Central memory CD4-positive, alpha-beta T cell (primary cell): ENCODE measurements at regions not wholly inside any gene's neighbourhood (a gene's known extent, or its start where the extent isn't known, plus 50 kb on each side); places are given as distances from the start of the nearest gene placed in this dataset.

Source experiments
- DNase-seq: peaks from one replicate; pipeline ENCODE4 v3.0.0; 2022

DNA sequence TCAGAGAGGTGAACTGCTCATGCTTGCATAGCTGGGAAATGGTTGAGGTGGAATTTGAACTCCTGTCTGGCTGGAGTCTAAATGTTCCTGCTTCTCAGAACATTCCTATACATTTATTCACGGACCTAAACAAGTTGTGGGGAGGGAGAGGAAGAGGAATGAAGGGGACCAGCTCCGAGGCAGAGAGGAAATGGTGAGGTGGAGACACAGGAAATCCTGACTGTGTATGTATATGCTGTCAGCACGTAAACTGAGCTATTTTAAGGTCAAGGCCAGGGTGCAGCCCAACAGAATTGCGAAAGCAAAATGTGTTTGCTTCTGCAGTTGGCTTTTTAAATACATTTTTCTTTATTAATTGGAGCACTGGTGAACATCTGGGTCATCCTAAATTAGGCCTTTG lies 74.1 kb upstream of the POMGNT2 start:
- peak; percentile 53 for DNase-seq

DNA sequence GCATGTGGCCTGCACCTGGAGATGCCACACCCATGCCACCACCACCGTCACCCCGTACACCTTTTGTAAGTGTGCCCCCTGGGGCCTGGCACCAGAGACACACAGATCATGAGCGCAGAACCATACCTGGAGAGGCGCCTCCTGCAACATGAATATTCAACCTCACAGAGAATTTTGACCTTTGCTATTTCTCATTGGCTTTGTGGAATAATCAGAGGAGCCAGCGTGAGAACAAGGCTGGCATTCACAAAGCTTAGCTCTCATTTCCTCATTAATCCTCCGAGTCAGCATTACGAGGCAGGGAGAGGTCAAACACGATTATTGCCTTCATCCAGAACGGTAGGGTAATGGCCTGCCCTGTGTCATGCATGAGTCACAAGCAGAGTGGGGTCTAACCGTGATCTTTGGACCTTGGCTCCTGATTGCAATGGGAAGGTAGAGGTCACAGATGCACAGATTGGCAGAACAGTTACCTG lies 73.0 kb upstream of the POMGNT2 start:
- no peak for DNase-seq

DNA sequence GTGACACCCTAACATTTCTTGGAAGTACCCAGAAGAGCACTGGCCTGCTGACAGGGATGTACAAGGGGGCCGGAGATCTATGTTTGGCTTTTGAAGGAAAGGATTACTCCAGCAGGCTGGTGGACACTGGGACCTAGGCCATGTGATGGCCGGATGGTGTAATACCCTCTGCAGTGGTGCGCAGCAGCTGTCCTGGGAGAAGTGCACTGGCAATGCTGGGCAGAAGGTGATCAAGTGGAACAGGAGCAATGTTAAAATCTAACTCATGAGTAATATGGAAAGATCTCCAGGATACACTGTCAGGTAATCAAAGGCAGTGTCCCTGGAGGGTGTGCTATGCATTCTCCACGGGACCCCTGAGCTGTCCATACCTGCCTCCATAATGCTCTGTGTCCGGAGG lies 71.2 kb upstream of the POMGNT2 start:
- no peak for DNase-seq

DNA sequence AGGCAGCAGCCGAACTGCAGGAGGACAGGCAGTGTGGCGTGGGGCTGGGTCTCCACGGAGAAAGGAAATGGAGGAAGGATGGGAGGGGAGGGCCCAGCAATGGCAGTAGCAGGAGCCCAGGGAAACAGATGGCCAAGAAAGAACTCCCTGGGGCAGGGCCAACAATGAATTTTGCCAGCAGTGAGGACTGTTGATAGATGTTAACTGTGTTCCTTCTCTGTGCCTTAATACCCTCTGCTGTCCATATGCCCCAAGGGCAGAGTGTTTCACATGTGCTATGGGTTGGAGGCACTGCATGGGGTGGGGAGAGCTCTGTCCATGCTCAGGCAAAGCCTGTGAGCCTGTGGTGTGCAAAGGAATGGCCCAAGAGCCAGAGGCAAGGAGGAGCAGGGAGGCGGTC lies 70.8 kb upstream of the POMGNT2 start:
- no peak for DNase-seq

DNA sequence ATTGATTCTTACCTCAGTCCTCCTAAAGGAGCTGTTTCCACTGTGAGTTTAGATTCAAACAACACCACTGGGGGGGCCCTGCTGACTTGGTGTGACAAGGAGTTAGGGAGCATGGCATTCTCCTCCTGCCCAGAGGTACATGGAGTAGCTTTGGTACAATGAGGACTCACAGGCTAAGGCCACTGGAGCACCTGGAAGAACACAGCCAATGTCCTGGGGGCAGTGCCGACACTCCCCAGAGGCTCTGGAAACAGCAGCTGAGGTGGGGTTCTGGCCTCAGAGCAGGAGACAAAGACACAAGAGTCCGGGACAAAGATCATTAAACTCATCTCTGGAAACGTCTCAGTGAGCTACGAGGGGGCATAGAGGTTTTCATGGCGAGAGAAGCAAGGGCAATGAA lies 69.7 kb upstream of the POMGNT2 start:
- no peak for DNase-seq

DNA sequence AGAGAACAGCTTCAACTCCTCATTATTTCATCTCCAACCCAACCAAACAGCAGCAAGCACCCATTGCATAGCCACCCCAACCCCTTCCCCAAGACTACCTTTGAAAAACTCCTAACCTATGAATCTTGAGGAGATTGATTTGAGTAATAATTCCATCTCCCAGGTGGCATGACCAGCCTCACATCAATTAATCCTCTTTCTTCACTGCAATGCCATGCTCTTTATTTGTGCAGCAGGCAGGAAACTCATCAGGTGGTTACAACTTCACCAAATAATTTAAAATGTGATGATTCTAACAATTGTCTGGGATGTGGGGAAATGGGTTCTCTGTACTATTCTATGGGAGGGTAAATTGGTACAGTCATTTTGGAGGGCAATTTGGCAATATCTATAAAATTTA lies 68.1 kb upstream of the POMGNT2 start:
- DNase-seq: no peak

DNA sequence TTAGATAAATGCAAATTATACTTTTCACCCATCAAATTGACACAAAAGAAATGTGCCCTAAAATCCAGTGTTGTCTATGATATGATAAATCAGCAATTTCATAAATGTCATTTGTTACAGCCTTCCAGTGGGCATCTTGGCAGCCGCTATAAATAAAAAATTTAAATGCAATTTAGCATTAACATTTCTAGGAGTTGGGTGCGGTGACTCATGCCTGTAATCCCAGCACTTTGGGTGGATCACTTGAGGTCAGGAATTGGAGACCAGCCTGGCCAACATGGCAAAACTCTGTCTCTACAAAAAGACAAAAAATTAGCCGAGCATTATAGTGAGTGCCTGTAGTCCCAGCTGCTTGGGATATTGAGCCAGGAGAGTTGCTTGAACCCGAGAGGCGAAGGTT lies 65.9 kb upstream of the POMGNT2 start:
- no peak for DNase-seq

DNA sequence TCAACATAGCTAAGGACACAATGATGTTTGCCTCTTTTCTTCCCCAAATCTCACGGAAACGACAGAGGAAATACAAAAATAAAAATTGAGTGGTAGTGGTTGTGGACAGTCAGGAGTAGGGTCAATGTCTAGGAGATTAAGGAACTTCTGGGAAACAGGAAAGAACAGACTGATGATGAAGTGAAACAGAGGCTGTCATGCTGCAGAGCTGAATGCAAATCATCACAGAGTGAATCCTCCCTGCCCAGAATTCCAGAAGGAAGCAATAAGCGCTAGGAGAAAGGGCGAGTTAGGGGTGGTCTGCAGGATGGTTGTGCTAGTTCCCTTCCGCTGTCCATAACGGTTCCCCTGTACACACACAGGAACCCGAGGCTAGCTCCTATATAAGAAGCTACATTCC lies 64.7 kb upstream of the POMGNT2 start:
- no peak for DNase-seq

DNA sequence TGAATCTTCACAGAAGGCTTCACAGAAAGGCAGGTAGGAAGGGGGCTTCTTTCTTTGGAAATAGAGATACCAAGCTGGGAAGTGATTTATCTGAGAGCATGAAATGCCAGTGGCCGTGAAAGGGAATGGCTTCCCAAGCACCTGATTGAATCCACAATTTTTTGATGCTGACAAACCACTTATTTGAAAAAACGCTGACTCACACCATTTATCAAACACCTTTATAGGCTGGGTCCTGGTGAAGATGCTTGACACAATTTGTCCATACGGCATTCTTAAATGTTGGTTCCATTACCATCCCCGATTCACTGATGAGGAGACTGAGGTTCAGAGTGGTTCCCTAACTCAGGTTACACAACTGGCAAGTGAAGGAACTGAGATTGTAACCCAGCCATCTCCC lies 64.1 kb upstream of the POMGNT2 start:
- DNase-seq: no peak

DNA sequence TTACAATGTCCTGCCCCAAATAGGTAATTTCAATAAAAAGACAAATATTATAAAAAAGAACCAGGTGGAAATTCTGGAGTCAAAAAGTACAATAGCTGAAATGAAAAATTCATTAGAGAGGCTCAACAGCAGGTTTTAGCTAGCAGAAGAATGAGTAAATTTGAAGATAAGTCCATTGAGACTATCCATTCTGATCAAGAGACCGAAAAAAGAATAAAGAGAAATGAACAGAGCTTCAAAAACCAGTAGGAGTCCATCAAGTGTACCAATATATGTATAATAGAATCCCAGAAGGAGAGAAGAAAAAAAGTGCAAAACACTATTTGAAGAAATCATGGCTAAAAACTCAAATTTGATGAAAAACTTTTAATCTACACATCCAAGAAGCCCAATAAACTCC lies 60.5 kb upstream of the POMGNT2 start:
- no peak for DNase-seq

DNA sequence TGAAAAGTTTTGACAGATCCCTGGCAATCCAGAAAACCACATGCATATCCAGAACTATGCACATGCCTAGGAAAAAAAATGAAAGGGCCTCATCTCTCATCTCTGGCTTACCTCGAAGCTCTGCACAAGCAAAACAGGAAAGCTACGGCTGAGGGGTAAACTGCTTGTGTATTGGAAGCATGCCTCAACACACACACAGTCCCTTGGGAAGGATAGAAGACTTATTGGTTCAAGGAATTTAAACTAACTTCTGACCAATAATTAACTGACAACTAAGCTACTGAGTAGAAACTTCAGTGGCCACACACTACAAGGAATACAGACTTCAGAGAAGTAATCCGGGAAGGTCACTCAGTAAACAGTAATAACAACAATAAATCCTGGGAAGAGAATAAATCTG lies 59.9 kb upstream of the POMGNT2 start:
- no peak for DNase-seq

DNA sequence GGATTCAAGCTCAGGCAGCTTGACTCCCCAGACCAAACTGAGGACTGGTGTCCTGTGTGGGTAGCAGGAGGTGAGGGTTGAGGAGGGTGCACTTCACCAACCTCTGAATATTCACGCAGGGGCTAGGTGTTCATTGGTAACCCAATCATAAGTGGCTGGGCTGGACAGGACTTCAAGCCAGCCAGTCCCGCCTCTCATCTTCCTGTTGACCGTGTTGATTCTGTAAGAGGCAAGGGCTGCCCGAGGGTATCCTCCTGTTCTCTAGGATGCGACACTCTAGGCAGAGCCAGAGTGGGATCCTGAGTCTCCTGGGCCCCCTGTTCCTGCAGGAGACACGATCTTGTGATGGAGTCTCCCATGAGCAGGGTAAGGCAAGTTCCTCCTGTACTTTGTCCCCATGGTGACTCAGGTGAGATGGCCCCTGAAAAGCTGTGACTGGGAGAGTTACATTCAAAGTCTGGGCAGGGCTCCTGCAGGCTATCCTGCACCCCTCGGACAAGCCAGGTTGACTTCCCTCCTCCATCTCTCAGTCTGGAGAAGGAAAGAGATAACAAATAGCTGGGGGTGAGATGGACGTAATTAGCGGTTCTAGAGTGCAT lies 58.1 kb upstream of the POMGNT2 start:
- no peak for DNase-seq

DNA sequence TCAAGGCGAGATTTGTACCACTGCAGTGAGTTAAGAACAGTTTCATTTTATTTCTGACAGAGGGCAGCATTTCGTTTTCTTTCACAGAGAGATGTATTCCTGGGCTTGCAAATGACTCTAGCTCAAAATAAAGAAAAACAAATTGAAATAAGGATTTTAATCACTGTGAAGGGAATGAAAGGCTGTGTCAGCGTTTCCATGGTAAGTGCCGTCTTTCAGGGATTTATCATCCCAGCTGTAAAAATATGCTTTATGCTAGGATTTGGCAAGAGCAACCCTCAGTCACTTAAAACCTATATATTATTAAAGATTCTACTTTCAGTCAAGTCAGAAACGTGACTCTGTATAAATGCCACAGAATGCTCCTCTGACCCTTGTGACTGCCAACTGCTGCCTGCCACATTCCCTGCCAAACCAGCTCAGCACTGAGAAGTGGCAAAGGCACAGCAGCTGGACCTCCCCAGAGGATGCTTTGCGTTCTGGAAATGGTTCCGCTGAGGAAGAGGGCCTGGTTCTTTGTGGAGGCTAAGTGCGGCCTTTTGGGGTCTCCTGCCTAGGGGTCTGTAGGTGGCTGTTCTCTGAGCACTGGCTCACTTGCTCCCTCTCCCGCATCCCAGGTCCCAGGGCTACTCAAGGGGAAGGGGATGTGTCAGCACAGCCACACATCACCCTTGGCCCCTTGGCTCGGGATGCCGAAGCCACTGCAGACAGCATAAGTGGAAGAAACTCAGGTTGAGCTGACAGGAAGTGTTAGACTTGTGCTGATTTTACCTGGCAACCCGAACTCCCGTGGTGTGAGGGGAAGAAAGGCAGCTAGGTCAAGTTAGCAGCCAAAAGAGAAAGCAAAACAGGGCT lies 56.6 kb upstream of the POMGNT2 start:
- peak; percentile 66 for DNase-seq

DNA sequence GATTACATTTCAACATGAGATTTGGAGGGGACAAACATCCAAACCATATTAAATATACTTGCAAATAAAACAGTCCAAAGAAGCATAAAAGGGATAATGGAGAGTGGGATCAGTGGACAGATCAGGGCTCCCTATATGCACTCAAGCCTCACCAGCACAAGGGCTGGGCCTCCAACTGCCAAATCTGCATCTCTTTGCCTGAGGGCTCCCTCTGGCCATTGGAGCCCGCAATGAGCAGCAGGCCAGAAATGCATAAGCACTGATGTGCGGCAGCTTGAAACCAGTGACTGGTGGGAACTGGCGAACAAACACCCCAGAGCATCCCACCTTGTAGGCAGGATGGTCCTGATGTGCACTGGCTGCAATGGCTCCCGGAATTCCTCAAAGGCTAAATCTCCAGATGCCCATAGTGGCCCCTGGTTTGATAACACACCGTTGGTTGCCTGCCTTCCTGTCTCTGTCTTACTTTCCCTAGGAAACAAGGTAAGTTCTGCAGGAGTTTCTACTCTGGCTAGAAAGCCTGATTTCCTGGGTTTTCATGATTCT lies 55.9 kb upstream of the POMGNT2 start:
- DNase-seq: no peak

DNA sequence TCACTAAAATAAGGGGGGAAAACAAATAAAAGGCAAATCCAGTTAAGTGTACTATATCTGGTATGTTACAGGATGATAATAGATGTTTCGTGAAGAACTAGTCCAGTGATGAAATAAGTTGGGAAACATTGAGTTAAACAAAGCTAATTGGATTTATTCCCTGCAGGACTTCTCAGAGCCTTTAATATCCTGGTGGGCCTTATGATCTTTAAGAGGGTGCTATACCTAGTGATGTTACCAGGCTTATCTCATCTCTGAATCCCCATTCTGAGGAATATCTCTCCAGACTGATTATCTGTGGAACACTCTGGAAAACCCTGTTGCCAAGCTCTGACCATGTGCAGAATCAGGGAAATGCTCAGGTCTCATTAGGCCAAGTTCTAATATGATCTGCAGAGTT lies 54.8 kb upstream of the POMGNT2 start:
- no peak for DNase-seq

DNA sequence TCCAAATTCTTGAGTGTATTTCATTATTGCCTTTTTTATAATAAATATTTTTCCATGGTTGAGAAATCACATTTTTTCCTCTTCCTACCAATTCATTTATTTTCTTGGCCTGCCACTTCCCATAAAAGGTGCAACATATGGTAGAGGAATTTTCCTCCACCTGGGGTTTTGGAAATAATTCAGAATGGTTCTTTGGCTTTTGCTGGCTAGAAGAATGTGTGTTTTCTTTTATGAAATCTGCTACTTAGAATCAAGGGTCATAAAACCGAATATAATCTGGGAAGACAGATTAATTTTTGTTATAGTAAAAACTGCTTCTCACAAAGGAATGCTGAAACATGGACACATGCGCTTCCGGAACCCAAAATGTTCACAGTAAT lies 54.0 kb upstream of the POMGNT2 start:
- no peak for DNase-seq

DNA sequence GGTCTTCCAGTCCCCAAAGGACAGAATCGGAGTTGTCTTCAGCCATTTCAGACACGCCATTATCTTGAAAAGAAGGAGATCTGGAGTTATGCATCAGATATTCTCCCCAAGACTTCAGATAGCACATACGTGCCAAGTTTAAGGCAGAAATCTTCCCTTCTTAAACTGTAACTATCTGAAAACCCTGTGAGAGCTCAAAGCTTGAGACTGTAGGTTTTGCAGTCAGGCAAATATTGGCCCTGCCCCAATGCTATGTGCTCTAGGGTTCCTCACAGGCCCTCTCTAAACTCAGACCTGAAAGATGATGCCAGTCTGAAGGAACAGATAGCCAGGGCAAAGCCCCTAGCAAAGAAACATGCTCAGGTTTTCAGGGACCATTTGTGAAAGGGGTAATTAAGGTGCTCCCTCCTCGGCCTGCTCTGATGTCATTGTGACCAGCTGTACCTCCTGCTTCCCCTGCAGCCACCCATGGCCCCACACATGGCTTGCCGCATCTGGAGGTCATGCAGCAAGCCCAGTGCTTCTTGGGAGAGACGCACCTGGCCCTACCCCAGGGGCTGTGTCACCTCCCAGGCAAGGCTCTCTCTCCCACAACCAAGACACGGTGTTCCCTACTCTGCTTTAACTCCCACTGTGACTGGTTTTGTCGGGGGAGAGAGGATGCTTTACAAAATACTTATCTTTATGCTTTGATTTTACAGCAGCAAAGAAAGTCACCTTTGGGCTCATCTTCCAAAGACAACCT lies 53.4 kb upstream of the POMGNT2 start:
- DNase-seq: no peak

DNA sequence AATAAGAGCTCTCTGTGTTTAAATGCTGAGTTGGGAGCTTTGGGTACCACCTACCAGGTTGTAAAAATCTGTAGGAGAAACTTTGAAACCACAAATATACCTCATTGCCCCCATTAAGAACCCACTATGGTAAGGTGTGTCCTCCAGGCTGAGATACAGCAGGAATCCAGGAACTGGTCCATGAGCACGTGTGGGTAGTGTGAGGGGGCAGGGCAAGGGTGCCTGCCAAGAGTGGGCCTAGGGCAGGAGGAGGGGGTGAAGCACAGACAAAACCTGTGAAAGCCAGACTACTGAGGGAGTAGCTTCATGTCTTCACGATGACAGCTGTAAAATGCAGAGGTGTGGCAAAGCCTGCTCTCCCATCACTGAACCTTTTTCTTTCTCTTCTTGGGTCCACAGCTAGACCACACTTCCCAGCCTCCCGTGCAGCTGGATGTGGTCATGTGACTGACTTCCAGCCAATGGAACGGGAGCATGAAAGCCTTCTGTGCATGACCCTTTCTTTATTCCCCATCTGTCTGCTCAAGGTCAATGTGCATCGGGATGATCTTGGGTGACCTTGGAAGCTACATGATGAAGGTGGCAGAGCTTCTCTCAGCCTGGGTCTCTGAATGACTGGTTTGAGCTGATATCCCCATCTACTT lies 51.1 kb upstream of the POMGNT2 start:
- no peak for DNase-seq

DNA sequence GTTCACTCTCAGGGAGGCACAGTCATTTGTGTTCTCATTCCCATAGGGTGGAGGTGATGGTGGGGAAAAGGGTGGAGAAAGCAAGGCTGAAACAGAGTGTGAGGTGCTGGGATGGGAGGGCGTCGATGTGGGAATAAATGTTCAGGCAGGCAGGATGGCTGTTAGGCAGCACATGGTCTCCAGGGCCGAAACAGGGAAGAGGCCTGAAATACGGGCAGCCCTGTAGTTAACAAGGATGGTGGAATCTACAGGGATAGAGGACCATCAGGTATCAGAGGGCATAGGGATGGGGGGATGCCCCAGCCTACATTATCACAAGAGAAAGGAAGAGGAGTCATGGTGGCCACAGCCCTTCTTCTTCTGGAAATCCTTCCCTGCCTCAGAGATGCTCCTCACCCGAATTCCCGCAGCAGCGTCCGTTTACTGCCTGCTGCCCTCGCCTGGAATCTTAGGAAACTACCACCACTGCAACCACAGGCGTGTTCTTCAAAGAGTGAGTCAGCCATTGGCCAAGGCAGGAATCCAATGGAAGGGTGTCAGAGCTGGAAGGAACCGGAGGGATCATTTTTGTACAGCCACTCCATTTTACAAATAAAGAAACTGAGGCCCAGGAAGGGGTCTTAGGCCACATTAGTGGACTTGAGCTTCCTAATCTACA lies 49.7 kb upstream of the POMGNT2 start:
- DNase-seq: no peak
